Panc1 (cell line): ENCODE measurements at regions not wholly inside any gene's neighbourhood (a gene's known extent, or its start where the extent isn't known, plus 50 kb on each side); places are given as distances from the start of the nearest gene placed in this dataset.

ENCODE experiments used
- ATAC-seq: fragments of 200-7000 bp; cut with Tn5 transposase; 2 replicates; pipeline ENCODE4 v1.9.1; 2020; ENCODE audit warnings: mild to moderate bottlenecking, moderate library complexity
- BruUV-seq: library from RNA; stranded (reverse); fragments of 400-500 nt; replicated peaks from 2 replicates; lab custom pipeline; 2021; lab: Mats Ljungman, UMichigan
- CTCF ChIA-PET: fragments of 300-600 bp; sonication (Branson Sonifier 250); formaldehyde crosslinking; loops from one replicate; lab custom pipeline; 2022; ENCODE audit warnings: antibody characterized with exemption; lab: Charles Lee
- POLR2A ChIA-PET: fragments of 300-600 bp; sonication (Branson Sonifier 250); formaldehyde crosslinking; loops from one replicate; lab custom pipeline; 2022; ENCODE audit warnings: antibody characterized with exemption; lab: Charles Lee
- DNase-seq: peaks from one replicate; pipeline ENCODE4 v3.0.0-alpha.2; 2010; ENCODE audit warnings: low read depth, low spot score
- H3K27ac ChIP-seq: 2 replicates; pipeline ENCODE4 v1.5.1; 2011; ENCODE audit warnings: mild to moderate bottlenecking, low read length, inconsistent platforms
- H3K27me3 ChIP-seq: fragments of 200-500 bp; sonication (Bioruptor generic); 2 replicates; pipeline ENCODE4 v1.6.0; 2014; ENCODE audit warnings: low read length, inconsistent platforms; ENCODE audit not compliant: control insufficient read depth, insufficient read depth
- H3K36me3 ChIP-seq: fragments of 200-500 bp; sonication (Bioruptor generic); 2 replicates; pipeline ENCODE4 v1.5.1; 2014; ENCODE audit warnings: inconsistent platforms, mild to moderate bottlenecking, low read length, moderate library complexity; ENCODE audit not compliant: control insufficient read depth, insufficient read depth
- H3K4me1 ChIP-seq: 2 replicates; pipeline ENCODE4 v1.5.1; 2011; ENCODE audit warnings: inconsistent platforms, mild to moderate bottlenecking, low read length, moderate library complexity; ENCODE audit not compliant: control insufficient read depth, insufficient read depth
- H3K4me3 ChIP-seq, 2 experiments: 2 replicates each; pipeline ENCODE4 v1.5.1; 2011 to 2012; ENCODE audit warnings: low read depth in 2 of 2, low read length in 2 of 2, mild to moderate bottlenecking in 2 of 2, inconsistent platforms in 1 of 2, moderate library complexity in 1 of 2
- H3K9me3 ChIP-seq: fragments of 200-500 bp; sonication (Bioruptor generic); 2 replicates; pipeline ENCODE4 v1.5.1; 2014; ENCODE audit warnings: low read depth, mild to moderate bottlenecking, inconsistent platforms, low read length, moderate library complexity; ENCODE audit not compliant: control insufficient read depth, insufficient read depth
- POLR2AphosphoS5 ChIP-seq: IDR thresholded peaks from 2 replicates; pipeline ENCODE4 v1.6.1; 2012; ENCODE audit warnings: mild to moderate bottlenecking, low read depth, low read length, moderate library complexity
- SIN3A ChIP-seq: IDR thresholded peaks from 2 replicates; pipeline ENCODE4 v1.6.1; 2012; ENCODE audit warnings: low read depth, mild to moderate bottlenecking, low read length, moderate library complexity, borderline replicate concordance; ENCODE audit not compliant: insufficient read depth
- TCF7L2 ChIP-seq: IDR thresholded peaks from 2 replicates; pipeline ENCODE4 v1.6.1; 2011; ENCODE audit warnings: mild to moderate bottlenecking, low read depth, low read length, inconsistent platforms
- in situ Hi-C: cut with HindIII; loops from 2 replicates; pipeline ENCODE4 v1.10.0; 2016; ENCODE audit warnings: low sequenced_read_pairs, low pct_unique_long_range_greater_than_20kb
- intact Hi-C: fragments of 100-400 bp; cut with micrococcal nuclease; formaldehyde crosslinking; loops from one replicate; pipeline ENCODE4 v1.10.0; 2022; ENCODE audit not compliant: unreplicated experiment
- TF ChIP-seq, protein P1 (sequence below), 2 experiments: IDR thresholded peaks; 2 replicates each; pipeline ENCODE4 v1.6.1; 2011 to 2012; ENCODE audit warnings: low read depth in 2 of 2, control low read depth in 1 of 2, low read length in 1 of 2, mild to moderate bottlenecking in 1 of 2, moderate library complexity in 1 of 2; ENCODE audit not compliant: insufficient read depth in 1 of 2
- TF ChIP-seq, protein P2 (sequence below): fragments of 450-650 bp; IDR thresholded peaks from 2 replicates; pipeline ENCODE4 v1.5.1; 2017; ENCODE audit warnings: mild to moderate bottlenecking

DNA sequence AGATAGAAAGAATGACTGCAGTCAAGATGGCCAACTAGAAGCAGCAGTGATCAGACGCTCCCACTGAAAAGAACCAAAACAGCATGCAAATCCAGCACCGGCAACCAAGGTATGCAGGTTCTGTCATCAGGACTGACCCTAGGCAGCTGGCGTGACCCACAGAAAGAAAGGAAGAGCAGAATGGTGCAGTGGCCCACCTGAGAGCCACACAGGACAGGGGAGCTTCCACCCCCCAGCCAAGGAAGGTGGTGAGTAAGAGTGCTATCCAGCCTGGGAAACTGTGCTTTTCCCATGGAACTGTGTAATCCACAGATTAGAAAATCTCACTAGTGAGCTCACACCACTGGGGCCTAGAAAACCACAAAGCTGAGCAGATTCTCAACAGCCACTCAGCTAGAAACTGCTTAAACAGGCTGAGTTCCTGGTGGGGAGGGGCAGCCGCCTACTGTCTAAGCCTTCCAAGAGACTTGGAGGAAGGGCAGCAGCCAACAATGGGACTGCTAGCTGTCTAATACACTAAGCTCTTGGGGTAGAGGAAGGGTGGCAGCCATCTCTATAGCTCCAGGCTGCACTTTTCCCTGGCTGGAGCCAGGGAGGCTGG lies 127.9 kb downstream of the EVA1A start:
- no peak for ATAC-seq
- ChIA-PET POLR2A (no interaction called here), CTCF (no interaction called here)
- TF ChIP-seq, protein P1, sequence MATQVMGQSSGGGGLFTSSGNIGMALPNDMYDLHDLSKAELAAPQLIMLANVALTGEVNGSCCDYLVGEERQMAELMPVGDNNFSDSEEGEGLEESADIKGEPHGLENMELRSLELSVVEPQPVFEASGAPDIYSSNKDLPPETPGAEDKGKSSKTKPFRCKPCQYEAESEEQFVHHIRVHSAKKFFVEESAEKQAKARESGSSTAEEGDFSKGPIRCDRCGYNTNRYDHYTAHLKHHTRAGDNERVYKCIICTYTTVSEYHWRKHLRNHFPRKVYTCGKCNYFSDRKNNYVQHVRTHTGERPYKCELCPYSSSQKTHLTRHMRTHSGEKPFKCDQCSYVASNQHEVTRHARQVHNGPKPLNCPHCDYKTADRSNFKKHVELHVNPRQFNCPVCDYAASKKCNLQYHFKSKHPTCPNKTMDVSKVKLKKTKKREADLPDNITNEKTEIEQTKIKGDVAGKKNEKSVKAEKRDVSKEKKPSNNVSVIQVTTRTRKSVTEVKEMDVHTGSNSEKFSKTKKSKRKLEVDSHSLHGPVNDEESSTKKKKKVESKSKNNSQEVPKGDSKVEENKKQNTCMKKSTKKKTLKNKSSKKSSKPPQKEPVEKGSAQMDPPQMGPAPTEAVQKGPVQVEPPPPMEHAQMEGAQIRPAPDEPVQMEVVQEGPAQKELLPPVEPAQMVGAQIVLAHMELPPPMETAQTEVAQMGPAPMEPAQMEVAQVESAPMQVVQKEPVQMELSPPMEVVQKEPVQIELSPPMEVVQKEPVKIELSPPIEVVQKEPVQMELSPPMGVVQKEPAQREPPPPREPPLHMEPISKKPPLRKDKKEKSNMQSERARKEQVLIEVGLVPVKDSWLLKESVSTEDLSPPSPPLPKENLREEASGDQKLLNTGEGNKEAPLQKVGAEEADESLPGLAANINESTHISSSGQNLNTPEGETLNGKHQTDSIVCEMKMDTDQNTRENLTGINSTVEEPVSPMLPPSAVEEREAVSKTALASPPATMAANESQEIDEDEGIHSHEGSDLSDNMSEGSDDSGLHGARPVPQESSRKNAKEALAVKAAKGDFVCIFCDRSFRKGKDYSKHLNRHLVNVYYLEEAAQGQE (IDR thresholded peaks at IDR 0.05; ENCODE audit: insufficient read depth in 1 of 2, low read depth in 2 of 2, low read length in 1 of 2): no peak
- no peak for TF ChIP-seq TCF7L2
- H3K27me3 ChIP-seq: no peaks in the 10 kb centered on the region
- no peaks in the 10 kb centered on the region for H3K4me1 ChIP-seq
- intact Hi-C loops (no loop called here), in situ Hi-C loops (no loop called here)
- H3K4me3 ChIP-seq: no peak overlapping the region
- BruUV-seq: no TSS peak
- DNase-seq: no peak
- no peaks in the 10 kb centered on the region for H3K36me3 ChIP-seq
- no peaks in the 10 kb centered on the region for H3K9me3 ChIP-seq
- no peak overlapping the region for H3K27ac ChIP-seq

DNA sequence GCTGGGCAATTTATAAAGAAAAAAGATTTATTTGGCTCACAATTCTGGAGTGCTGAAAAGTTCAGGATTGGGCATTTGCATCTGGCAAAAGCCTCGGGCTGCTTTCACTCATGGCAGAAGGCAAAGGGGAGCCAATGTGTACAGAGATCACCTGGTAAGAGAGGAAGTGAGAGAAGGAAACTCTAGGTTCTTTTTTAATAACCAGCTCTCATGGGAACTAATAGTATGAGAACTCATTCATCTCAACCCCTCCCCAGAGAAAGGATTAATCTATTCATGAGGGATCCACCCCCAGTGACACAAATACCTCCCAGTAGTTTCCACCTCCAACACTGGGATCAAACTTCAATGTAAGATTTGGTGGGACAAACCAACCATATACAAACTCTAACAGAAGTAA lies 129.0 kb downstream of the EVA1A start:
- no TSS peak for BruUV-seq
- in situ Hi-C loops (no loop called here), intact Hi-C loops (no loop called here)
- ATAC-seq (no peak), DNase-seq (no peak)
- TF ChIP-seq POLR2AphosphoS5: no peak
- TF ChIP-seq, protein P1 (IDR thresholded peaks at IDR 0.05; ENCODE audit: insufficient read depth in 1 of 2, low read depth in 2 of 2, low read length in 1 of 2): no peak
- TF ChIP-seq, protein P2, sequence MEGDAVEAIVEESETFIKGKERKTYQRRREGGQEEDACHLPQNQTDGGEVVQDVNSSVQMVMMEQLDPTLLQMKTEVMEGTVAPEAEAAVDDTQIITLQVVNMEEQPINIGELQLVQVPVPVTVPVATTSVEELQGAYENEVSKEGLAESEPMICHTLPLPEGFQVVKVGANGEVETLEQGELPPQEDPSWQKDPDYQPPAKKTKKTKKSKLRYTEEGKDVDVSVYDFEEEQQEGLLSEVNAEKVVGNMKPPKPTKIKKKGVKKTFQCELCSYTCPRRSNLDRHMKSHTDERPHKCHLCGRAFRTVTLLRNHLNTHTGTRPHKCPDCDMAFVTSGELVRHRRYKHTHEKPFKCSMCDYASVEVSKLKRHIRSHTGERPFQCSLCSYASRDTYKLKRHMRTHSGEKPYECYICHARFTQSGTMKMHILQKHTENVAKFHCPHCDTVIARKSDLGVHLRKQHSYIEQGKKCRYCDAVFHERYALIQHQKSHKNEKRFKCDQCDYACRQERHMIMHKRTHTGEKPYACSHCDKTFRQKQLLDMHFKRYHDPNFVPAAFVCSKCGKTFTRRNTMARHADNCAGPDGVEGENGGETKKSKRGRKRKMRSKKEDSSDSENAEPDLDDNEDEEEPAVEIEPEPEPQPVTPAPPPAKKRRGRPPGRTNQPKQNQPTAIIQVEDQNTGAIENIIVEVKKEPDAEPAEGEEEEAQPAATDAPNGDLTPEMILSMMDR: no peak
- no peak for TF ChIP-seq TCF7L2
- no peak for TF ChIP-seq SIN3A
- Histone ChIP-seq H3K4me3 (no peak overlapping the region), H3K27ac (no peak overlapping the region), H3K9me3 (no peaks in the 10 kb centered on the region), H3K27me3 (no peaks in the 10 kb centered on the region), H3K36me3 (no peaks in the 10 kb centered on the region), H3K4me1 (no peaks in the 10 kb centered on the region)
- CTCF ChIA-PET: no interaction called here
- POLR2A ChIA-PET: no interaction called here
